ENCODE measurements at regions not wholly inside any gene's neighbourhood (a gene's known extent, or its start where the extent isn't known, plus 50 kb on each side); places are given as distances from the start of the nearest gene placed in this dataset.

DNA sequence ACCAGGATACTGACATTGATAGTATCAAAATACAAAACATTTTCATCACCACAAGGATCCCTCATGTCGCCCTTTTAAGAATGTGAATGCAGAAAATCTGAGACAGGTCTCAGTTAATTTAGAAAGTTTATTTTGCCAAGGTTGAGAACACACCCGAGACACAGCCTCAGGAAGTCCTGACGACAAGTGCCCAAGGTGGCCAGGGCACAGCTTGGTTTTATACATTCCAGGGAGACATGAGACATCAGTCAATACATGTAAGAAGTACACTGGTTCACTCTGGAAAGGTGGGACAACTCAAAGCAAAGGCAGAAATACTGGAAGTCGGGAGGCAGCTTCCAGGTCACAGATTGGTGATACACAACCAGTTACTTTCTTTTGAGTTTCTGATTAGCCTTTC lies 235.2 kb upstream of the KRR1 start:
- CTCF ChIA-PET (ENCODE audit: low intra/inter-chr PET ratio, low total read pairs): no interaction called here
- BruUV-seq (replicated peaks): no TSS peak

More for the DNA sequence above, 235.2 kb upstream of the KRR1 start:
- in situ Hi-C loops (cut with HindIII; ENCODE audit: extremely low pct_ligation_motif_present, low pct_unique_long_range_greater_than_20kb): no loop called here
- peaks cover 31% of the 10 kb centered on the region for H3K4me1 ChIP-seq (ENCODE audit: insufficient read depth, low read length)
- H3K36me3 ChIP-seq (replicated peaks in 1 of 2; ENCODE audit: control insufficient read depth in 1 of 2, insufficient read depth in 2 of 2, low read length in 2 of 2): no peaks in the 10 kb centered on the region
- H4K20me1 ChIP-seq (ENCODE audit: insufficient read depth, low read length): no peaks in the 10 kb centered on the region
- no peaks in the 10 kb centered on the region for H3K9me3 ChIP-seq (ENCODE audit: low read length)
- TF ChIP-seq, protein P1, sequence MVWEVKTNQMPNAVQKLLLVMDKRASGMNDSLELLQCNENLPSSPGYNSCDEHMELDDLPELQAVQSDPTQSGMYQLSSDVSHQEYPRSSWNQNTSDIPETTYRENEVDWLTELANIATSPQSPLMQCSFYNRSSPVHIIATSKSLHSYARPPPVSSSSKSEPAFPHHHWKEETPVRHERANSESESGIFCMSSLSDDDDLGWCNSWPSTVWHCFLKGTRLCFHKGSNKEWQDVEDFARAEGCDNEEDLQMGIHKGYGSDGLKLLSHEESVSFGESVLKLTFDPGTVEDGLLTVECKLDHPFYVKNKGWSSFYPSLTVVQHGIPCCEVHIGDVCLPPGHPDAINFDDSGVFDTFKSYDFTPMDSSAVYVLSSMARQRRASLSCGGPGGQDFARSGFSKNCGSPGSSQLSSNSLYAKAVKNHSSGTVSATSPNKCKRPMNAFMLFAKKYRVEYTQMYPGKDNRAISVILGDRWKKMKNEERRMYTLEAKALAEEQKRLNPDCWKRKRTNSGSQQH (CRISPR knock-in tag; IDR thresholded peaks at IDR 0.05; ENCODE audit: low read depth): no peak
- TF ChIP-seq GLI4 (CRISPR knock-in tag; IDR thresholded peaks at IDR 0.05; ENCODE audit: borderline replicate concordance) (no peak), ZNF879 (CRISPR knock-in tag; IDR thresholded peaks at IDR 0.05) (no peak), AHR (CRISPR knock-in tag; IDR thresholded peaks at IDR 0.05) (no peak), ZSCAN30 (CRISPR knock-in tag; IDR thresholded peaks at IDR 0.05) (no peak), MIER2 (CRISPR knock-in tag; IDR thresholded peaks at IDR 0.05) (no peak), GABPA (IDR thresholded peaks at IDR 0.05; ENCODE audit: low read depth, low read length) (no peak), GABPA (CRISPR knock-in tag; IDR thresholded peaks at IDR 0.05; ENCODE audit: low read depth) (no peak), ZNF567 (CRISPR knock-in tag; IDR thresholded peaks at IDR 0.05; ENCODE audit: borderline replicate concordance) (no peak)
- TF ChIP-seq, protein P2, sequence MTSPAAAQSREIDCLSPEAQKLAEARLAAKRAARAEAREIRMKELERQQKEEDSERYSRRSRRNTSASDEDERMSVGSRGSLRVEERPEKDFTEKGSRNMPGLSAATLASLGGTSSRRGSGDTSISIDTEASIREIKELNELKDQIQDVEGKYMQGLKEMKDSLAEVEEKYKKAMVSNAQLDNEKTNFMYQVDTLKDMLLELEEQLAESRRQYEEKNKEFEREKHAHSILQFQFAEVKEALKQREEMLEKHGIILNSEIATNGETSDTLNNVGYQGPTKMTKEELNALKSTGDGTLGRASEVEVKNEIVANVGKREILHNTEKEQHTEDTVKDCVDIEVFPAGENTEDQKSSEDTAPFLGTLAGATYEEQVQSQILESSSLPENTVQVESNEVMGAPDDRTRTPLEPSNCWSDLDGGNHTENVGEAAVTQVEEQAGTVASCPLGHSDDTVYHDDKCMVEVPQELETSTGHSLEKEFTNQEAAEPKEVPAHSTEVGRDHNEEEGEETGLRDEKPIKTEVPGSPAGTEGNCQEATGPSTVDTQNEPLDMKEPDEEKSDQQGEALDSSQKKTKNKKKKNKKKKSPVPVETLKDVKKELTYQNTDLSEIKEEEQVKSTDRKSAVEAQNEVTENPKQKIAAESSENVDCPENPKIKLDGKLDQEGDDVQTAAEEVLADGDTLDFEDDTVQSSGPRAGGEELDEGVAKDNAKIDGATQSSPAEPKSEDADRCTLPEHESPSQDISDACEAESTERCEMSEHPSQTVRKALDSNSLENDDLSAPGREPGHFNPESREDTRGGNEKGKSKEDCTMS (CRISPR knock-in tag; conservative IDR thresholded peaks at IDR 0.05): no peak
- TF ChIP-seq, protein P3, sequence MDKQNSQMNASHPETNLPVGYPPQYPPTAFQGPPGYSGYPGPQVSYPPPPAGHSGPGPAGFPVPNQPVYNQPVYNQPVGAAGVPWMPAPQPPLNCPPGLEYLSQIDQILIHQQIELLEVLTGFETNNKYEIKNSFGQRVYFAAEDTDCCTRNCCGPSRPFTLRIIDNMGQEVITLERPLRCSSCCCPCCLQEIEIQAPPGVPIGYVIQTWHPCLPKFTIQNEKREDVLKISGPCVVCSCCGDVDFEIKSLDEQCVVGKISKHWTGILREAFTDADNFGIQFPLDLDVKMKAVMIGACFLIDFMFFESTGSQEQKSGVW (CRISPR knock-in tag; IDR thresholded peaks at IDR 0.05; ENCODE audit: borderline replicate concordance): no peak
- FAIRE-seq (no peak), DNase-seq (ENCODE audit: low spot score) (no peak), ATAC-seq (no peak)
- no peaks in the 10 kb centered on the region for H3K79me2 ChIP-seq (ENCODE audit: insufficient read depth, low read length)
- H3K27me3 ChIP-seq (ENCODE audit: control insufficient read depth in 1 of 2, insufficient read depth in 2 of 2, low read length in 2 of 2): no peaks in the 10 kb centered on the region
- 90% methylated on average over 4 of the region's 4 CpGs for WGBS (ENCODE audit: low lambda C conversion rate)
- no peak overlapping the region for H2AFZ ChIP-seq (ENCODE audit: low read length)
- H3K4me3 ChIP-seq (replicated peaks in 1 of 3; ENCODE audit: insufficient read depth in 1 of 3, low read depth in 2 of 3, low read length in 3 of 3): no peak overlapping the region
- H3K9ac ChIP-seq (ENCODE audit: insufficient read depth, low read depth, low read length): no peak overlapping the region
- intact Hi-C loops (cut with micrococcal nuclease; ENCODE audit: unreplicated experiment): no loop called here
- no peak overlapping the region for H3K27ac ChIP-seq (ENCODE audit: extremely low read length, insufficient read depth, low read length)
- POLR2A ChIA-PET: no interaction called here
- H3K4me2 ChIP-seq (ENCODE audit: low read depth, low read length): no peak overlapping the region
